Esophagus muscularis mucosa (tissue), 4 donors: ENCODE measurements at regions not wholly inside any gene's neighbourhood (a gene's known extent, or its start where the extent isn't known, plus 50 kb on each side); places are given as distances from the start of the nearest gene placed in this dataset.

Source experiments
- CTCF ChIP-seq, 3 experiments: fragments of 200-600 bp in 2 of 3; fragments of 450-650 bp in 1 of 3; sonication (generic) in 2 of 3; IDR thresholded peaks; one replicate each; pipeline ENCODE4 v1.5.1; 2017 to 2019; ENCODE audit warnings: antibody characterized with exemption in 3 of 3, mild to moderate bottlenecking in 2 of 3, moderate library complexity in 1 of 3
- EP300 ChIP-seq: sonication (generic); formaldehyde crosslinking; IDR thresholded peaks from one replicate; pipeline ENCODE4 v1.6.1; 2017; ENCODE audit warnings: antibody characterized with exemption
- POLR2A ChIP-seq: fragments of 450-650 bp; IDR thresholded peaks from one replicate; pipeline ENCODE4 v1.6.1; 2017; ENCODE audit warnings: antibody characterized with exemption, moderate library complexity, mild to moderate bottlenecking, low read depth
- POLR2AphosphoS5 ChIP-seq, 2 donors: sonication (generic); formaldehyde crosslinking; IDR thresholded peaks; one replicate each; pipeline ENCODE4 v1.6.1; 2017; ENCODE audit warnings: antibody characterized with exemption in 2 of 2

DNA sequence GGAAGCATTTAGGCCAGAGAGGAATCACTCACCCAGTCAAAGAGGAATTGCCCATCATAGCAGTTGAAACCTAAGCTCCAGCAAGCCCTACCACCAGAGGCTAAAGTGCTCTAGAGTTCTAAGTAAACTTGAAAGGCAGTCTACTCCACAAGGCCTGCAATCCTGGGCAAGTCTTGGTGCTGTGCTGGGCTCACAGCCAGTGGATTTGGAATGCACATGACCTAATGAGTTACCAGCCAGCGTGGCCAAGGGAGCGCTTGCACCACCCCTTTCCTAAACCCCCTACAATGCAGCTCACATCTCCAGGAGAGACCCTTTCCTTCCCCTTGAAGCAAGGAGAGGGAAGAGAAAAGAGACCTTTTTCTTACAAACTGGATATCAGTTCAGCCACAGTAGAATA is 445.7 kb downstream of the GASK1B start:
- no peak for TF ChIP-seq CTCF (IDR thresholded peaks at IDR 0.05)
- no peak for TF ChIP-seq EP300
- TF ChIP-seq POLR2A, result no peak
- no peak for TF ChIP-seq POLR2AphosphoS5 (IDR thresholded peaks at IDR 0.05)
